ENCODE measurements at regions not wholly inside any gene's neighbourhood (a gene's known extent, or its start where the extent isn't known, plus 50 kb on each side); places are given as distances from the start of the nearest gene placed in this dataset.

DNA sequence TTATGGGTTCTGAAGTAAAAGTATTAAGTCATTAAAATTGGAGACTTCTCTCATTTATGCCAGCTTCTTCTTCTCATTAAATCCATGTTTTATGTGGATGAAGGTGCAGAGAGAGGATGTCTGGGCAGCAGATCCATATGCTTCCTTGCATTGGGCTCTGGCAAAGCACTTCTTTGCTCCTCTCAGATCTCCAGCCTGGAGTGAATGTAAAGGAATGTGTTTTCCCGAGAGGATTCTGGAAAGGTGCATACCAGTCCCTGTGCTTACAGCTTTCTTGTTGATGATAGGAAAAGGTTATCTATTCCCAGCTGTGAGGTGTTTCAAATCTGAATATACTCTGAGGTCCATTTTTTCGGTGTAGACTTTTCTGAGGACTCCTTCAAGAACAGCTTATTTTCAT is 79.9 kb upstream of the PEX5L start:
- TF ChIP-seq EP300 (IDR thresholded peaks at IDR 0.05; ENCODE audit: borderline replicate concordance) = no peak
- TF ChIP-seq EGR1 (IDR thresholded peaks at IDR 0.05) = no peak
- no peak for TF ChIP-seq TCF12 (IDR thresholded peaks at IDR 0.05; ENCODE audit: low read depth)
- no peak for TF ChIP-seq CREB1 (IDR thresholded peaks at IDR 0.05; ENCODE audit: low read depth)
- TF ChIP-seq, protein P1, sequence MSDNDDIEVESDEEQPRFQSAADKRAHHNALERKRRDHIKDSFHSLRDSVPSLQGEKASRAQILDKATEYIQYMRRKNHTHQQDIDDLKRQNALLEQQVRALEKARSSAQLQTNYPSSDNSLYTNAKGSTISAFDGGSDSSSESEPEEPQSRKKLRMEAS (IDR thresholded peaks at IDR 0.05) = no peak
- TF ChIP-seq ZBTB7A (IDR thresholded peaks at IDR 0.05; ENCODE audit: low read depth) = no peak
- no peak for TF ChIP-seq TEAD4 (IDR thresholded peaks at IDR 0.05)
- no peak for TF ChIP-seq FOXM1 (IDR thresholded peaks at IDR 0.05; ENCODE audit: borderline replicate concordance, low read depth)
- TF ChIP-seq RAD21 (IDR thresholded peaks at IDR 0.05; ENCODE audit: low read depth) = no peak
- TF ChIP-seq, protein P2, sequence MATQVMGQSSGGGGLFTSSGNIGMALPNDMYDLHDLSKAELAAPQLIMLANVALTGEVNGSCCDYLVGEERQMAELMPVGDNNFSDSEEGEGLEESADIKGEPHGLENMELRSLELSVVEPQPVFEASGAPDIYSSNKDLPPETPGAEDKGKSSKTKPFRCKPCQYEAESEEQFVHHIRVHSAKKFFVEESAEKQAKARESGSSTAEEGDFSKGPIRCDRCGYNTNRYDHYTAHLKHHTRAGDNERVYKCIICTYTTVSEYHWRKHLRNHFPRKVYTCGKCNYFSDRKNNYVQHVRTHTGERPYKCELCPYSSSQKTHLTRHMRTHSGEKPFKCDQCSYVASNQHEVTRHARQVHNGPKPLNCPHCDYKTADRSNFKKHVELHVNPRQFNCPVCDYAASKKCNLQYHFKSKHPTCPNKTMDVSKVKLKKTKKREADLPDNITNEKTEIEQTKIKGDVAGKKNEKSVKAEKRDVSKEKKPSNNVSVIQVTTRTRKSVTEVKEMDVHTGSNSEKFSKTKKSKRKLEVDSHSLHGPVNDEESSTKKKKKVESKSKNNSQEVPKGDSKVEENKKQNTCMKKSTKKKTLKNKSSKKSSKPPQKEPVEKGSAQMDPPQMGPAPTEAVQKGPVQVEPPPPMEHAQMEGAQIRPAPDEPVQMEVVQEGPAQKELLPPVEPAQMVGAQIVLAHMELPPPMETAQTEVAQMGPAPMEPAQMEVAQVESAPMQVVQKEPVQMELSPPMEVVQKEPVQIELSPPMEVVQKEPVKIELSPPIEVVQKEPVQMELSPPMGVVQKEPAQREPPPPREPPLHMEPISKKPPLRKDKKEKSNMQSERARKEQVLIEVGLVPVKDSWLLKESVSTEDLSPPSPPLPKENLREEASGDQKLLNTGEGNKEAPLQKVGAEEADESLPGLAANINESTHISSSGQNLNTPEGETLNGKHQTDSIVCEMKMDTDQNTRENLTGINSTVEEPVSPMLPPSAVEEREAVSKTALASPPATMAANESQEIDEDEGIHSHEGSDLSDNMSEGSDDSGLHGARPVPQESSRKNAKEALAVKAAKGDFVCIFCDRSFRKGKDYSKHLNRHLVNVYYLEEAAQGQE (IDR thresholded peaks at IDR 0.05; ENCODE audit: low read depth) = no peak
- TF ChIP-seq NFIC (IDR thresholded peaks at IDR 0.05) = no peak

DNA sequence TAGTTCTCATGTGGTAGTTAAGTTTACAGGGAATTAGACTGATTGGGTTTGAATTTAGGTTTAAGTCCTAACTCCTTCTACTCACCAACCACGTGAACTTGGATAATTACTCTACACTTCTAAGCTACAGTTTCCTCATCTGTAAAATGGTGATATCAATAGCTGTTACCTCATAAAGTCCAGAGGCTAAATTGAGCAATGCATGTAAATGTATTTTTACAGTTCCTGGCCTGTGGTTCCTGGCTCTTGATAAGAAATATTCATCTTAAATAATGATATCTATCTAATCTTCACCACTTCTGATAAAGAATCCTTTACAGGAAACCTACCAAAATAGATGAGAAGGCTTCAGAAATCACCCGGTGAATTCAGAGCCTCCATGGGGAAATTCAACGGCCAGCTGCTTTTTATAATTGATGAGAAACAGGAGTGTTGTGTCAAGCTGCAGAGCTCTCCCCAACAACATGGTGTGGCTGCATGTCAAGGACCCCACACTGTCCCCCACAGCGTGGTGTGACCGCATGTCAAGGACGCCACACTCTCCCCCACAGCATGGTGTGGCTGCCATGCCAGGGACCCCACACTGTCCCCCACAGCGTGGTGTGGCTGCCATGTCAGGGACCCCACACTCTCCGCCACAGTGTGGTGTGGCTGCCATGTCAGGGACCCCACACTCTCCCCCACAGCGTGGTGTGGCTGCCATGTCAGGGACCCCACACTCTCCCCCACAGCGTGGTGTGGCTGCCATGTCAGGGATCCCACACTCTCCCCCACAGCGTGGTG is 80.8 kb upstream of the PEX5L start:
- no peak for TF ChIP-seq EGR1 (IDR thresholded peaks at IDR 0.05)
- TF ChIP-seq TCF12 (IDR thresholded peaks at IDR 0.05; ENCODE audit: low read depth) = no peak
- TF ChIP-seq FOXM1 (IDR thresholded peaks at IDR 0.05; ENCODE audit: borderline replicate concordance, low read depth) = no peak

DNA sequence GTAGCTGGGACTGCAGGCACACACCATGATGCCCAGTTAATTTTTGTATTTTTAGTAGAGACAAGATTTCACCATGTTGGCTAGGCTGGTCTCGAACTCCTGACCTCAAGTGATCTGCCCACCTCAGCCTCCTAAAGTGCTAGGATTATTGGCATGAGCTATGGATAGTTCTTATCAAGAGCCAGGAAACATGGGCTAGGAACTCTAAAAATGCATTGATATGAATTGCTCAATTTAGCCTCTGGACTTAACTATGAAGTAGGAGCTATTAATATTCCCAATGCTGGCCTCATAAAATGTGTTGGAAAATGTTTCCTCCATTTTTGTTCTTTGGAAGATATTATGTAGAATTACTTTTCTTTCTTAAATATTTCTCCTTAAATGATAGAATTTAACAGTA is 82.8 kb upstream of the PEX5L start:
- TF ChIP-seq CREB1 (IDR thresholded peaks at IDR 0.05; ENCODE audit: low read depth) (no peak), EP300 (IDR thresholded peaks at IDR 0.05; ENCODE audit: borderline replicate concordance) (no peak)

DNA sequence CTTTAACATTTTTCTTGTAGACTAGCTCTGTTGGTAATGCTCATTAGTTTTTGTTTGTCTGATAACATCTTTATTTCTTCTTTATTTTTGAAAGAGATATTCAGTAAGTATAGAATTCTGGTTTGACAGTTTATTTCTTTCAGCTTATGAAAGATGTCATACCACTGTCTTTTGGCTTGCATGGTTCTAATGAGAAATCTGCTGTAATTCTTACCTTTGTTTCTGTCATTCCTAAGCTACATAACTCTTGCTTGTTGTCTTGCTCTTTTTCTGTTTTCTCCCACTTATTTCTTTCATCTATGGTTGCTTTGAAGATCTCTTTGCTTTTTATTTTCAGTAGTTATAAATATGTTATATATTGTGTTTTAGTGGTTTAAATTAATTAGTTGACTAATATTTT is 87.2 kb upstream of the PEX5L start:
- TF ChIP-seq EP300 (IDR thresholded peaks at IDR 0.05; ENCODE audit: borderline replicate concordance) = no peak
- no peak for TF ChIP-seq ZBTB7A (IDR thresholded peaks at IDR 0.05; ENCODE audit: low read depth)
- TF ChIP-seq TEAD4 (IDR thresholded peaks at IDR 0.05) = no peak
- no peak for TF ChIP-seq TAF1 (IDR thresholded peaks at IDR 0.05; ENCODE audit: low read depth)
- no peak for TF ChIP-seq FOXM1 (IDR thresholded peaks at IDR 0.05; ENCODE audit: borderline replicate concordance, low read depth)

DNA sequence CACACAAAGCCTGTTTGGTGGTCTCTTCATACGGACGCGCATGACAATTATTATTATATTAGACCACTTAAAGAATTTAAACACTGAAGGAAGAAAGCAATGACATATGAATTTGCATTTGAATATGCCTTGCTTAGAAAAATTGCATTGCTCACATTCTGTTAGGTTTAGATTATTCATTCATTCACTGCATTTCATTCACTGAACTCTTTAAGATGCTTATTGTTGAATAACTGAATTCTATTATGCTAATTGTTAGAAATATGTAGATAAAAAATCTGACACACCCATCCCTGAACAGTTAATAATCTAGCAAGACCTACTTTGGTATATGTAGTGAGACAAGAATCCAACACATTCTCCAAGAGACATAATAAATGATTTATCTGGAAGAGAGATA is 94.4 kb upstream of the PEX5L start:
- no peak for TF ChIP-seq TCF12 (IDR thresholded peaks at IDR 0.05; ENCODE audit: low read depth)
- TF ChIP-seq TAF1 (IDR thresholded peaks at IDR 0.05; ENCODE audit: low read depth) = no peak
- TF ChIP-seq, protein P3, sequence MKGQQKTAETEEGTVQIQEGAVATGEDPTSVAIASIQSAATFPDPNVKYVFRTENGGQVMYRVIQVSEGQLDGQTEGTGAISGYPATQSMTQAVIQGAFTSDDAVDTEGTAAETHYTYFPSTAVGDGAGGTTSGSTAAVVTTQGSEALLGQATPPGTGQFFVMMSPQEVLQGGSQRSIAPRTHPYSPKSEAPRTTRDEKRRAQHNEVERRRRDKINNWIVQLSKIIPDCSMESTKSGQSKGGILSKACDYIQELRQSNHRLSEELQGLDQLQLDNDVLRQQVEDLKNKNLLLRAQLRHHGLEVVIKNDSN (IDR thresholded peaks at IDR 0.05) = no peak
- TF ChIP-seq NFIC (IDR thresholded peaks at IDR 0.05) = no peak
- TF ChIP-seq CREB1 (IDR thresholded peaks at IDR 0.05; ENCODE audit: low read depth) = no peak
- no peak for TF ChIP-seq CEBPB (IDR thresholded peaks at IDR 0.05)
- TF ChIP-seq RAD21 (IDR thresholded peaks at IDR 0.05; ENCODE audit: low read depth) = no peak
- no peak for TF ChIP-seq ZBTB7A (IDR thresholded peaks at IDR 0.05; ENCODE audit: low read depth)
- TF ChIP-seq, protein P1 (IDR thresholded peaks at IDR 0.05) = no peak
- TF ChIP-seq EGR1 (IDR thresholded peaks at IDR 0.05) = no peak
- no peak for TF ChIP-seq TEAD4 (IDR thresholded peaks at IDR 0.05)
- no peak for TF ChIP-seq FOXM1 (IDR thresholded peaks at IDR 0.05; ENCODE audit: borderline replicate concordance, low read depth)
- TF ChIP-seq YY1 (IDR thresholded peaks at IDR 0.05; ENCODE audit: low read depth) = no peak

DNA sequence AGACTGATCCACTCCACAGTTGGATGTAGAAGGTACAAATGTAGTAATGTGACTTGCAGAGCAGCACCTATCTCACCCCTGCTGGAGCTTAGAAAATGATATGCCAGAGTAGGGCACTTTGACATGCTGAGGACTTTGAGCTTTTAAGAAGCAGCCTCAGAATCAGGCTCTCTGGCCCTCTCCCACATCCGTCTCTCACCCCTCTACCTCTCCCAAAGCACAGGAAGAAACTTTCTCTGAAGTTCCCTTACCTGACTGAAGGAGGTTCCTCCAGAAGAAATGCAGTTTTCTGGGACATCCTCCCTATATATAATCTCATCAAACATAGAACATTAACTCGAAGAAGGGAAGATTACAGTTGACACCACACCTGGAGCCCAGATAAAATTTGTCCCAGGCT is 98.4 kb upstream of the PEX5L start:
- TF ChIP-seq, protein P2 (IDR thresholded peaks at IDR 0.05; ENCODE audit: low read depth) = no peak
- TF ChIP-seq TAF1 (IDR thresholded peaks at IDR 0.05; ENCODE audit: low read depth) = no peak

DNA sequence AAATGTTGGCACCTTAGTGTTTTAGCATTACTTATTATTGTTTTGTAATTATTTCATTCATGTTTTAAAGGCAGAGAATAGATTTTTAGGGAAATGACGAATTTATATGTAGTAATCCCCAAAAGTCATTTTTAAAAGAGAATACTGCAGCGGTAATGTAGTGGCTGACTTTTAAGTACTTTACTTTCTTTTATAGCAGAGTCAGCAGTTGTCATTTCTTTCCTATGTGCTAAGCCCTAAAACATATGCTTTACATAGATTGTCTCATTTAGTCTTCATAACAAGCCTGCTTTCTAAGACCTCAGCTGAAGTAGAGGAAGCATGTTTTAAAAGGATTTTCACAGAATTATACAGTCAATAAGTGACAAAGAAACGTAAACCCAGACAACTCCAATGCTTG is 102.1 kb upstream of the PEX5L start:
- TF ChIP-seq TAF1 (IDR thresholded peaks at IDR 0.05; ENCODE audit: low read depth) (no peak), FOXM1 (IDR thresholded peaks at IDR 0.05; ENCODE audit: borderline replicate concordance, low read depth) (no peak), YY1 (IDR thresholded peaks at IDR 0.05; ENCODE audit: low read depth) (no peak), RAD21 (IDR thresholded peaks at IDR 0.05; ENCODE audit: low read depth) (no peak), TEAD4 (IDR thresholded peaks at IDR 0.05) (no peak), NFIC (IDR thresholded peaks at IDR 0.05) (no peak), CREB1 (IDR thresholded peaks at IDR 0.05; ENCODE audit: low read depth) (no peak), ZBTB7A (IDR thresholded peaks at IDR 0.05; ENCODE audit: low read depth) (no peak), TCF12 (IDR thresholded peaks at IDR 0.05; ENCODE audit: low read depth) (no peak), EP300 (IDR thresholded peaks at IDR 0.05; ENCODE audit: borderline replicate concordance) (no peak), EGR1 (IDR thresholded peaks at IDR 0.05) (no peak), CEBPB (IDR thresholded peaks at IDR 0.05) (no peak)
- TF ChIP-seq, protein P1 (IDR thresholded peaks at IDR 0.05) = no peak
- TF ChIP-seq, protein P3 (IDR thresholded peaks at IDR 0.05) = no peak
- TF ChIP-seq, protein P2 (IDR thresholded peaks at IDR 0.05; ENCODE audit: low read depth) = no peak

Measured in Ishikawa (cell line).